Activated naive CD8-positive, alpha-beta T cell treated with anti-CD3 and anti-CD28 coated beads for 36 hours (primary cell): ENCODE measurements at regions not wholly inside any gene's neighbourhood (a gene's known extent, or its start where the extent isn't known, plus 50 kb on each side); places are given as distances from the start of the nearest gene placed in this dataset.
"Not testable (repeated sequence)": the region's sequence is repeated elsewhere in the genome, so short reads cannot be mapped to it uniquely, and the experiment has no call there.

Source experiments
- DNase-seq: peaks from one replicate; pipeline ENCODE4 v3.0.0; 2021
- H3K27ac Mint-ChIP-seq: one replicate; pipeline ENCODE4 v1.8.0; 2022; ENCODE audit warnings: mild to moderate bottlenecking, moderate library complexity, mixed read lengths
- H3K27me3 Mint-ChIP-seq: one replicate; pipeline ENCODE4 v1.8.0; 2022; ENCODE audit warnings: mild to moderate bottlenecking, mixed read lengths
- H3K36me3 Mint-ChIP-seq: one replicate; pipeline ENCODE4 v1.8.0; 2021; ENCODE audit warnings: mild to moderate bottlenecking, mixed read lengths
- H3K4me1 Mint-ChIP-seq: one replicate; pipeline ENCODE4 v1.8.0; 2021; ENCODE audit warnings: mixed read lengths
- H3K4me3 Mint-ChIP-seq: one replicate; pipeline ENCODE4 v1.8.0; 2022; ENCODE audit warnings: mild to moderate bottlenecking, moderate library complexity, mixed read lengths
- H3K9me3 Mint-ChIP-seq: one replicate; pipeline ENCODE4 v1.8.0; 2022; ENCODE audit warnings: mixed read lengths

DNA sequence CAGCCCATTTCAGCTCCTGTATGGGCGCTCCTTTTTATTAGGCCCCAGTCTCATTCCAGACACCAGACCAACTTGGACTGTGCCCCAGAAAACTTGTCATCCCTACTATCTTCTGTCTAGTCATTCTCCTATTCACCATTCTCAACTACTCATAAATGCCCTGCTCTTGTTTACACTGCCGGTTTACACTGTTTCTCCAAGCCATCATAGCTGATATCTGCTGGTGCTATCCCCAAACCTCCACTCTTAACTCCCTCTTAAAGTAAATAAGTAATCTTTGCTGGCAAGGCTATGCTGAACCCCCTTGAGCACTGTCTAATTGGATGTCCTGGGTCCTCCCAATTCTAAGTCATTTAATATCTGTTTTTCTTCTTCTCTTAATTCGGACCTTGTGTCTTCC is 91.7 kb upstream of the ATF7IP2 start:
- not testable (repeated sequence) for H3K36me3 Mint-ChIP-seq, H3K27me3 Mint-ChIP-seq, H3K4me1 Mint-ChIP-seq, H3K27ac Mint-ChIP-seq, DNase-seq, H3K4me3 Mint-ChIP-seq
- H3K9me3 Mint-ChIP-seq: peaks cover 16% of the 10 kb centered on the region

DNA sequence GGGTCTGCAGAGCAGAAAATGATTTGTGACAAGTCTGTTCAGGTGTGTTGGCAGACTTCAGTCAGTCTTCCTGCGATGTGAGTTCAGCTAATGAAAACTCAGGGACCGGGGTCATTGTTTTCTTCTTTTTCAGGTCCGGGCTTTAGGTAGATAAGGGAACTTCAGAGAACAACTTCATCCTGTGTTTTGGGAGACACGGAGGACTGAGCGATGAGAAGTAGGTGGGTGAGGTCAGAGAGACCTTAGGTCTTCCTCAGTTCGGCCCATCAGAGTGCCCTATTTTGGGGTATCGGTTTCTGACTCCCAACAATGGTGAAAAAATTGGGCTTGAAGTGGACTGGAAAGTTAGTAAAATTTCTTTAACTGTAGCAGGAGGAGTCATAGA is 88.9 kb upstream of the ATF7IP2 start:
- Mint-ChIP-seq H3K9me3 (peaks cover 11% of the 10 kb centered on the region), H3K4me1 (no peaks in the 10 kb centered on the region), H3K27ac (peak overlapping the region; percentile 39), H3K27me3 (no peaks in the 10 kb centered on the region), H3K4me3 (no peak overlapping the region), H3K36me3 (peaks cover 8% of the 10 kb centered on the region)
- no peak for DNase-seq

DNA sequence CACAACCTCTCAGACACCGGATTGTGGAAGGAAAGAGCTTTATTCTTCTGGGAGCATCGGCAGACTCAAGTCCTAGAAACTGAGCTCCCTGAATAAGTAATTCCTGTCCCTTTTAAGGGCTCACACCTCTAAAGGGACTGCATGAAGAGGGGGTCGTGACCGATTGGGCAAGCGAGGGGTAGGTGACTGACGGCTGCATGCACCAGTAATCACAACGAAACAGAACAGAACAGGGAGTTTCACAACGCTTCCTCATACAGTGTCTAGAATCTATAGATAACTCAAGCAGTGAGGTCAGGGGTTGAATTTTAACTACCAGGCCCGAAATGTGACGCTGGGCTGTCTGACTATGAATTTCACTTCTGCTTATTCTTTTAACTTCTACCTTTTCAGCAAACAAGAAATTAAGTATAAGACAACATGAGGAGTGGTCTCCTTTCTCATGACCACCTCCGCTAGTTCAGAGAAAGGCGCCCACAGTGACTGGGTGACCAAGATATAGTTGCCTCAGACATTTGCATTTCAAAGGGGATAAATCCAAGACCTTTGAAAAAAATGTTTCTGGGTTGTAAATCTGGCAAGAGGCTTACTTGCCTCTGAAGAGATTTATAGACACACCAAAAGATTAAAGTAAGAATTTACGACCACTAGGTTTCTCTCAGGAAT is 88.4 kb upstream of the ATF7IP2 start:
- no peak overlapping the region for H3K4me3 Mint-ChIP-seq
- H3K27ac Mint-ChIP-seq: peak overlapping the region; percentile 39
- peaks cover 11% of the 10 kb centered on the region for H3K9me3 Mint-ChIP-seq
- no peaks in the 10 kb centered on the region for H3K4me1 Mint-ChIP-seq
- no peak for DNase-seq
- H3K27me3 Mint-ChIP-seq: no peaks in the 10 kb centered on the region
- H3K36me3 Mint-ChIP-seq: peaks cover 8% of the 10 kb centered on the region

DNA sequence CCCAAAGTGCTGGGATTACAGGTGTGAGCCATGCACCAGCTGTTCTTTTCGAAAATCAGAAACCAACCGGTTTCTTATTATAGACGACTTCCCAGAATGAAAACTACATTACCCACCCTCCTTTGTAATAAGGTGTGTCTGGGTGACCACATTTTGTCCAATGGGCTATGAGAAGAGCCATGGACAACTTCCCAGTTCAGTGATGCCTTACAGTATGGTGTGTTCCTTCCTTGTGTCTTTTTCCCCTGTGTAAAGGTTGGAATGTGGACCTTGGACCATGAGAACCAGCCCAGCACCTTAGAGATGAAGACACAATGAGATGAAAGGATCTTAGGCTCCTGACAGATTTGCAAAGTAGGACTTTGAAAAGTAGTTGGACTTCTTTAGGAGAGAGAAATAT is 85.0 kb upstream of the ATF7IP2 start:
- no peak for DNase-seq
- Mint-ChIP-seq H3K9me3 (no peaks in the 10 kb centered on the region), H3K27ac (no peak overlapping the region), H3K27me3 (no peaks in the 10 kb centered on the region), H3K4me3 (no peak overlapping the region), H3K4me1 (no peaks in the 10 kb centered on the region), H3K36me3 (no peaks in the 10 kb centered on the region)

DNA sequence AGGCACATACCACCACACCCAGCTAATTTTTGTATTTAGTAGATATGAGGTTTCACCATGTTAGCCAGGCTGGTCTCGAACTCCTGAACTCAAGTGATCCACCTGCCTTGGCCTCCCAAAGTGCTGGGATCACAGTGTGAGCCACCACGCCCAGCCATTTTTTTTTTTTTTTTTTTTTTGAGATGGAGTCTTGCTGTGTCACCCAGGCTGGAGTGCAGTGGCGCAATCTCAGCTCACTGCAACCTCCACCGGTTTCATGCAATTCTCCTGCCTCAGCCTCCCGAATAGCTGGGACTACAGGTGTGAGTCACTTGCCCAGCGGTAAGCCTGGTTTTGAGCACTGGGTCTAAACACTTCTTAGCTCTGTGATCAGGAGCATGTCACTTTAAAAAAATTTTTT is 84.3 kb upstream of the ATF7IP2 start:
- not testable (repeated sequence) for H3K27ac Mint-ChIP-seq, H3K36me3 Mint-ChIP-seq, H3K4me3 Mint-ChIP-seq, DNase-seq, H3K9me3 Mint-ChIP-seq, H3K27me3 Mint-ChIP-seq, H3K4me1 Mint-ChIP-seq

DNA sequence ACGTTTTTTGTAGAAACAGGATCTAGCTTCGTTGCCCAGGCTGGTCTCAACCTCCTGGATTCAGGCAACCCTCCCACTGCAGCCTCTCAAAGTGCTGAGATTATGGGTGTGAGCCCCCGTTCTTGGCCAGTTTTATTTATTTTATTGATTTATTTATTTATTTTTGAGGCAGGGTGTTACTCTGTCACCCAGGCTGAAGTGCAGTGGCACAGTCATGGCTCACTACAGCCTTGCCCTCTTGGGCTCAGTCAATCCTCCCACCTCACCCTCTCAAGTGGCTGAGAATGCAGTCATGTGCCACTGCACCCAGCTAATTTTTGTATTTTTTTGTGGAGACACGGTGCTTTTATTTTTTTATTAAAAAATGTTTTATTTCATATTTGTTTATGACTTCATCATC is 79.9 kb upstream of the ATF7IP2 start:
- Mint-ChIP-seq H3K27ac (no peak overlapping the region), H3K4me1 (no peaks in the 10 kb centered on the region), H3K27me3 (no peaks in the 10 kb centered on the region), H3K4me3 (no peak overlapping the region), H3K36me3 (no peaks in the 10 kb centered on the region), H3K9me3 (no peaks in the 10 kb centered on the region)
- DNase-seq: no peak

DNA sequence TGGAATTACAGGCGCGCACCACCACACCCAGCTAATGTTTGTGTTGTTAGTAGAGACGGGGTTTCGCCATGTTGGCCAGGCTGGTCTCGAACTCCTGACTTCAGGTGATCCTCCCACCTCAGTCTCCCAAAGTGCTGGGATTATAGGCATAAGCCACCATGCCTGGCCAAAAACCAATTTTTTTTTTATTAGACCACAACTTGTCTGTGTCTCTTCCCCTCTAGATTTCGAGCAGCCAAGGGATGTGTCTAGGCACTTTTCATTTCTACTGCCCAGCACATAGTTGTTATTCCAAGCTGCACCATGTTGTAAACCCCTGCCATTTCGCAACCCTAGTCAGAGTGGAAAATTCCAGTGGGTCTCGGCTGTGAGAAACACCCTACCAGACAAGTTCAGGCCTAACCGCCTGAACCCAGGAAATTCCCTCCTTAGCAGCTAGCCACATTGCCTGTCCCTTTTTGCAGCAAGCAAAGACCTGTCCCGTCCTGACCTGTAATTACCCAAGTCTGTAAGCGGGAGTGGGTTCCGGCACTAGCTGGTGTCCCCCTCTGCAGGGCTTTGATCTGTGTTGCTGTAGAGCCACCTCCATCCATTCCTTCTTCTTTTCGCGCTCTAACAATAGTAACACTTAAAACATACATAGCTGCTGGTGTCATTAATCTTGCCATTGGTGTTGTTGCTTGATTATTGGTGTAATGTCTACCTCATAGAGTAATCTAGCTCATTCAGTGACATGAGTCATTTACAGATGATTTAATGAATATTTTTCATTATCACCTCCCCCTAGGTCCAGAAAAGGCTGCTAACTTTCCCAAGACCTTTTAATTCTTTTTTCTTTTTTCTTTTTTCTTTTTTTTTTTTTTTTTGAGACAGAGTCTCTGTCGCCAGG is 77.3 kb upstream of the ATF7IP2 start:
- Mint-ChIP-seq H3K4me1 (no peaks in the 10 kb centered on the region), H3K9me3 (no peaks in the 10 kb centered on the region), H3K4me3 (no peak overlapping the region), H3K27me3 (no peaks in the 10 kb centered on the region), H3K27ac (no peak overlapping the region), H3K36me3 (no peaks in the 10 kb centered on the region)
- DNase-seq: no peak

DNA sequence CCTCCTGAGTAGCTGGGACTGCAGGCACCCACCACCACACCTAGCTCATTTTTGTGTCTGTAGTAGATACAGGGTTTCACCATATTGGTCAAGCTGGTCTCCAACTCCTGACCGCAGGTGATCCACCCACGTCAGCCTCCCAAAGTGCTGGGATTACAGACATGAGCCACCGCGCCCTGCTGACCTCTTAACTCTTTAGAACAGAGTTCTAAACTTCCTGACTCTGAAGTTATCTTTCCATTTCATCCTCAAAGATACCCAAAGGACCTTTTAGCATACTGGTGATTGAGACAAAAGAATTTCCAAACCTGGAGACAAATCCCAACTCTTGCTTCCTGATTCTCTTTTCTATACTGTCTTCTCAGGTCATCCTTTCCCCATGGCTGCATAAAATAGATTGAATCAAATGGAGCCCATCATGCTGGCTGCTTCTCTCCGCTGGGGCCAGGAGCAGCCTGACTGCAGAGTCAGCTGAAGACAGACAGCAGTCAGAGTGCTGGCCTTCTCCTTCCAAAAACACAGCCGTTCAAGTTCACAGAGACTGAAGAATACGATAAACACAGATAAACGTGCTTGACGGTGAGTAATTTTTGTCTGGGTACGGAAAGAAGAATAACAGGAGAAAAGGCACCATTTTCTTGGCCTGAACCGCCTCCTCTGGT is 76.5 kb upstream of the ATF7IP2 start:
- DNase-seq: no peak
- H3K4me1 Mint-ChIP-seq: no peaks in the 10 kb centered on the region
- no peak overlapping the region for H3K4me3 Mint-ChIP-seq
- no peaks in the 10 kb centered on the region for H3K27me3 Mint-ChIP-seq
- no peaks in the 10 kb centered on the region for H3K9me3 Mint-ChIP-seq
- H3K36me3 Mint-ChIP-seq: no peaks in the 10 kb centered on the region
- H3K27ac Mint-ChIP-seq: no peak overlapping the region

DNA sequence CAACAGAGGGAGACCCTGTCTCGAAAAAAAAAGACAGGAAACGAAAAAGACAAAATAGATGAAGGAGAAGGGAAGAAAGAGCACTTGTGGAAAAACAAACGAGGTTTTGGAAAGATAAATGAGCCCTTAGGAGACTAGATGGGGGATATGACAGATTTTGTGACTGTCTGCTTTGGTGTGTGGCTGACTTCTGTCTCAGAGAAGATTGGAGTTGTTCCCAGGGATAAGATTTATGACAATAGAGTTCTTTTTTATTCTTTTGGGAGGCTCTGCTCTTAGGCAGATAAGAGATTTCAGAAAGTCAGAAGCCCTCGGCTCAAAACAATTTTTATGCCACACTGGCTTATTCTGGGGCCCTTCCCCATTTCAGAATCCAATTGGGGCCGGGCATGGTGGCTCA is 73.9 kb upstream of the ATF7IP2 start:
- no peak overlapping the region for H3K27ac Mint-ChIP-seq
- H3K4me1 Mint-ChIP-seq: peaks cover 4% of the 10 kb centered on the region
- no peak overlapping the region for H3K4me3 Mint-ChIP-seq
- no peaks in the 10 kb centered on the region for H3K9me3 Mint-ChIP-seq
- DNase-seq: no peak
- H3K27me3 Mint-ChIP-seq: no peaks in the 10 kb centered on the region
- H3K36me3 Mint-ChIP-seq: no peaks in the 10 kb centered on the region

DNA sequence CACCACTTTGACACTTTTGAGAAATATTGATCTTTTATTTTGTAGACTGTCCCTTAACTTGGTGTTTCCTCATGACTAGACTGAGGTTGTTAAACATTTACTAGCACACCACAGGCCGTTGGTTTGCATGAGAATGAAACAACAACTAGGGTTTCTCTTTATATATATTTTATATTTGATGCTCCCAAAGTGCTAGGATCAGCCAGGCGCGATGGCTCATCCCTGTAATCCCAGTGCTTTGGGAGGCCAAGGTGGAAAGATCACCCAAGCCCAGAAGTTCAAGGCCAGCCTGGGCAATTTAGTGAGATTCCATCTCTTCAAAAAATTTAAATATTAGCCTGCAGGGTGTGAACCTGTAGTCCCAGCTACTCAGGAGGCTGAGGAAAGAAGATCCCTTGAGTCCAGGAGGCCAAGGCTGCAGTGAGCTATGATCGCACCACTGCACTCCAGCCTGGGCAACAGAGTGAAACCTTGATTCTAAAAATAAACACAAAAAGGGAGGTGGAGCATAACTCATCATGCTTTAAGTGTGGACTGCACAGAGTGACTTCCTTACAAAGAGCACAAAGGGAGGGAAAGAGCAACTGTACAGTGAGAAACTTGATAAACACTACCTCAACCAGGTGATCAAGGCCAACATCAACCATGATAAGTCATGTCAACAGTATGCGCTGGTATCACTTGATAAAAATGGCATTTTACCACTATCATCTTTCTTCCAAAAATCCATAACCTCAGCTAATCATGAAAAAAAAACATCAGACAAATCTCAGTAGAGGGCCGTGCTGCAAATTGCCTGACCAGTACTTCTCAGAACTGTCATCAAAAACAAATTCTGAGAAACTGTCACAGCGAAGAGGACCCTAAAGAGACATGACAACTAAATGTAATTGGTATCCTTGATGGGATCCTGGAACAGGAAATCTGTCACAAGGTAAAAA is 72.8 kb upstream of the ATF7IP2 start:
- Mint-ChIP-seq H3K27me3 (no peaks in the 10 kb centered on the region), H3K36me3 (no peaks in the 10 kb centered on the region), H3K27ac (no peak overlapping the region), H3K4me3 (no peak overlapping the region), H3K9me3 (no peaks in the 10 kb centered on the region), H3K4me1 (peaks cover 4% of the 10 kb centered on the region)
- DNase-seq: no peak

DNA sequence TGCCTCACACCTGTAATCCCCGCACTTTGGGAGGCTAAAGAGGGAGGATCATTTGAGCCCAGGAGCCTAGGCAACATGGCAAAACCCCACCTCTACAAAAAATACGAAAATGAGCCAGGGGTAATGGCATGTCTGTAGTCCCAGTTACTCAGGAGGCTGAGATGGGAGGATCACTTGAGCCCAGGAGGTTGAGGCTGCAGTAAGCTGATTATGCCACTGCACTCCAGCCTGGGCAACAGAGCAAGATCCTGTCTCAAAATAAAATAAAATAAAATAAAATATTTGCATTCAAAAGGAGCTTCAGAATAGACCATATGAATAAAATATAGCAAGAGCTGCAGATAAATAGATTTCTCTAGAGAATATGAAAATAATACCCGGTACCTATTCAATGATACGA is 71.5 kb upstream of the ATF7IP2 start:
- Mint-ChIP-seq H3K4me3 (no peak overlapping the region), H3K36me3 (no peaks in the 10 kb centered on the region), H3K9me3 (no peaks in the 10 kb centered on the region), H3K27ac (no peak overlapping the region), H3K27me3 (no peaks in the 10 kb centered on the region), H3K4me1 (peaks cover 4% of the 10 kb centered on the region)
- no peak for DNase-seq

DNA sequence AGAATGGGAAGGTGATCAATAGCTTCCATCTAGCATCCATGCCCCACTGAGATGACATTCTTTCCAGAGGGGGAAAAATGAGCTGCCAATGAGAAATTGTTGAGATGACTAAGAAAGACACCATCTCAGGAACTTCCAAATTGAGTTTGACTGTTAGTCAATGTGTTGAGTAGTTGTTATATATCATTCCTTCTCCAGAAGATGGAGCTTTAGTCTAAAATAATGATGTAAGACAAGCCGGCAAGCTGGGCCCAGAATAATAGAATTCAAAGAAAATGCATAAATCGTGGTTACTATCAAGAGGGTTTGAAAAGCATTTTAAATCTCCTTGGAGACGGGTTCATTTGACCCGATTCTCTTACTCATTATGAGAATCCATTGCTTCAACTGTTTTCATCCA is 71.0 kb upstream of the ATF7IP2 start:
- DNase-seq: no peak
- no peaks in the 10 kb centered on the region for H3K36me3 Mint-ChIP-seq

DNA sequence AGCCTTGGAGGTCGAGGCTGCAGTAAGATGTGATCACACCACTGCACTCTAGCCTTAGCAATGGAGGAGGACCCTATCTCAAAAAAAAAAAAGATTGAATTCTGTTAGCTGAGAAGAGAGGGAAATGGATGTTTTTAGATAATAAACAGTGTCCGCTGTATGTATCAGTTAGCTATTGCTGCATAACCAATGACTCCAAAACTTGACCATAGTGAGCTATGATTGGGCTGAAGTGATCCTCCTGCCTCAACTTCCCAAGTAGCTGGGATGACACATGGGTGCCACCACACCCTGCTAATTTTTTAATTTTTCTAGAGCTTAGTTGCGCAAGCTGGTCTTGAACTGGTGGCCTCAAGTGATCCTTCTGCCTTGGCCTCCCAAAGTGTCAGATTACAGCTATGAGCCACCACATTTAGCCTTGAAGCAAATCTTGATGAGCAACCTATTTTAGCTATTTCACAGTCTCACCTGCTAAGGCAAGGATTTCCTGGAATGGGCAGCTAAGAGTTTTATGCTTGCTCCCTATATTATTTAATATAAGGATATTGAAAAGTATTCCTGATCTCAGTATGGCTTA is 68.3 kb upstream of the ATF7IP2 start:
- H3K9me3 Mint-ChIP-seq: no peaks in the 10 kb centered on the region
- no peaks in the 10 kb centered on the region for H3K27me3 Mint-ChIP-seq
- H3K36me3 Mint-ChIP-seq: no peaks in the 10 kb centered on the region
- peaks cover 4% of the 10 kb centered on the region for H3K4me1 Mint-ChIP-seq
- no peak overlapping the region for H3K4me3 Mint-ChIP-seq
- no peak overlapping the region for H3K27ac Mint-ChIP-seq
- DNase-seq: no peak

More for the DNA sequence above, 71.0 kb upstream of the ATF7IP2 start:
- no peak overlapping the region for H3K4me3 Mint-ChIP-seq
- H3K4me1 Mint-ChIP-seq: peaks cover 4% of the 10 kb centered on the region
- peak overlapping the region; percentile 34 for H3K27ac Mint-ChIP-seq
- H3K9me3 Mint-ChIP-seq: no peaks in the 10 kb centered on the region
- H3K27me3 Mint-ChIP-seq: no peaks in the 10 kb centered on the region

DNA sequence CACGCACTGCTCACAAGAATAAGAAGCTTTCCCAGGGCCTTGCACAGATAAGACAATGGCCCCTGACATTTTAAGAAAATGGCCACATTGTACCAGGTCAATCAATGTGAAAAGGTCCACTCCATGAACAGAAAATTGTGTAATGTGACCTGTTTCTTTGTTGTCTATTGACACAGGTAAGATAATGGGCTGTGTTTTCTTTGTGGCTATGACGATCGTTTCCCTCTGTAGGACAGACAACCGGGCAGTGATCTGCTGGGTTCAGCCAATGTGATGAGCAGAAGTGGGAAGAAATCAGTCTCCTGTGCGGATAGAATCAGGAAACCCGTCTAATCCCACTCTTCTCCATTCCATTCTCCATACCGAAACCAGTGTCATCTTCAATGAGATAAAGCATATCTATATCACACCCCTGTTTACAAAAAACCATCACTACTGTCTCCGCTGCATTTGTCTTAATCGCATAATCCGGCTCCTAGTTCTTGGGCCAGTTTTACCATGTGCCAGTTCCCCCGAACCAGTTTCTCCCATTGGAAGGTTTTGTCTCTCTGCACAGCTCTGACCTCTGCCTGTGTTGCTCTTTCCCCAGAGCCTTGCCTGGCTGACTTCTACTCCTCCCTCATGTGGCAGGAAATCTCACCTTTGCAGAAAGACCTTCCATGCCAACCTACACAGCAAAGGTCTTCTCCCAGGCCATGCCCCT is 66.9 kb upstream of the ATF7IP2 start:
- Mint-ChIP-seq H3K9me3 (peaks cover 2% of the 10 kb centered on the region), H3K4me1 (peaks cover 6% of the 10 kb centered on the region), H3K4me3 (no peak overlapping the region), H3K36me3 (peaks cover 1% of the 10 kb centered on the region), H3K27me3 (no peaks in the 10 kb centered on the region), H3K27ac (no peak overlapping the region)
- DNase-seq: no peak
